ENCODE measurements at regions not wholly inside any gene's neighbourhood (a gene's known extent, or its start where the extent isn't known, plus 50 kb on each side); places are given as distances from the start of the nearest gene placed in this dataset.

GRCh38 chr12:93090731-93091172, 161.7 kb upstream of the EEA1 start:
- TF ChIP-seq CTCF (IDR thresholded peaks at IDR 0.05 in 8 of 11, conservative IDR thresholded peaks at IDR 0.05 in 3 of 11), result no peak
- no peak for TF ChIP-seq POLR2AphosphoS5 (IDR thresholded peaks at IDR 0.05)

Measured in spleen (tissue), 7 donors.